Body of pancreas (tissue), 4 donors: ENCODE measurements at regions not wholly inside any gene's neighbourhood (a gene's known extent, or its start where the extent isn't known, plus 50 kb on each side); places are given as distances from the start of the nearest gene placed in this dataset.

Source experiments
- ATAC-seq: fragments of 150-250 bp; one replicate; pipeline ENCODE4 v1.9.1; 2016
- DNase-seq, 4 donors: peaks; one replicate each; pipeline ENCODE4 v3.0.0-alpha.2; 2019
- H3K27ac ChIP-seq, 4 donors: fragments of 200-600 bp; sonication (generic); 1 replicate in 3 of 4; 2 replicates in 1 of 4; pipeline versions ENCODE4 v1.5.1 to v1.6.1; 2016 to 2019; ENCODE audit warnings: mild to moderate bottlenecking in 1 of 4, mixed read lengths in 1 of 4, moderate library complexity in 1 of 4
- H3K27me3 ChIP-seq, 2 donors: fragments of 200-600 bp; sonication (generic); one replicate each; pipeline ENCODE4 v1.6.0; 2016; ENCODE audit warnings: mild to moderate bottlenecking in 1 of 2
- H3K36me3 ChIP-seq, 2 donors: fragments of 200-600 bp; sonication (generic); replicated peaks in 1 of 2; 2 replicates each; pipeline ENCODE4 v1.5.1; 2016; ENCODE audit warnings: low read depth in 2 of 2; ENCODE audit not compliant: insufficient read depth in 1 of 2
- H3K4me1 ChIP-seq: fragments of 200-600 bp; sonication (generic); one replicate; pipeline ENCODE4 v1.6.0; 2016
- H3K4me3 ChIP-seq, 2 donors: fragments of 200-600 bp; sonication (generic); 1 replicate in 1 of 2; 2 replicates in 1 of 2; pipeline ENCODE4 v1.5.1; 2016 to 2019
- H3K9me3 ChIP-seq, 3 donors: fragments of 200-600 bp; sonication (generic); 1 replicate in 2 of 3; 2 replicates in 1 of 3; pipeline ENCODE4 v1.5.1; 2016
- CTCF ChIP-seq, 7 experiments: fragments of 450-650 bp in 4 of 7; fragments of 200-600 bp in 3 of 7; sonication (generic) in 3 of 7; IDR thresholded peaks; one replicate each; pipeline ENCODE4 v1.5.1; 2016 to 2019; ENCODE audit warnings: antibody characterized with exemption in 7 of 7
- POLR2A ChIP-seq, 3 donors: fragments of 450-650 bp; IDR thresholded peaks; one replicate each; pipeline ENCODE4 v1.6.1; 2016; ENCODE audit warnings: antibody characterized with exemption in 3 of 3, mild to moderate bottlenecking in 2 of 3
- WGBS, 2 donors: methylation state at CpG; one replicate each; pipeline ENCODE4 v1.1.5; 2017; 5-methylcytosine and 5-hydroxymethylcytosine counted together
- intact Hi-C: fragments of 100-400 bp; cut with DNase I; formaldehyde crosslinking; loops from one replicate; pipeline ENCODE4 v1.15.1; 2023

GRCh38 chr5:124685404-124685930 lies 61.0 kb downstream of the ZNF608 start:
- H3K4me3 ChIP-seq = no peak overlapping the region
- no peaks in the 10 kb centered on the region for H3K36me3 ChIP-seq
- intact Hi-C loops = no loop called here
- ATAC-seq (no peak), DNase-seq (no peak)
- no peak overlapping the region for H3K27ac ChIP-seq
- WGBS, 2 donors = 90% methylated on average over 3 of the region's 3 CpGs
- H3K9me3 ChIP-seq = no peaks in the 10 kb centered on the region
- H3K27me3 ChIP-seq = peaks cover 0 to 3% of the 10 kb centered on the region in 2 donors
- TF ChIP-seq CTCF (IDR thresholded peaks at IDR 0.05) = no peak
- no peak for TF ChIP-seq POLR2A (IDR thresholded peaks at IDR 0.05)
- peaks cover 26% of the 10 kb centered on the region for H3K4me1 ChIP-seq

- H3K4me3 ChIP-seq = no peak overlapping the region
- H3K4me1 ChIP-seq = peaks cover 40% of the 10 kb centered on the region
- intact Hi-C loops = no loop called here
- ATAC-seq (peak; percentile 64), DNase-seq (no peak)
- H3K27ac ChIP-seq = no peak overlapping the region
- H3K9me3 ChIP-seq = no peaks in the 10 kb centered on the region
- no peaks in the 10 kb centered on the region for H3K36me3 ChIP-seq
- no peak for TF ChIP-seq POLR2A (IDR thresholded peaks at IDR 0.05)
- no peak for TF ChIP-seq CTCF (IDR thresholded peaks at IDR 0.05)
- peaks cover 0 to 3% of the 10 kb centered on the region in 2 donors for H3K27me3 ChIP-seq
- WGBS, 2 donors = 35% methylated on average over 2 of the region's 2 CpGs
Observed at GRCh38 chr5:124683917-124684555, 62.4 kb downstream of the ZNF608 start.

GRCh38 chr5:124679578-124680199 lies 66.8 kb downstream of the ZNF608 start:
- Histone ChIP-seq H3K4me3 (no peak overlapping the region), H3K27ac (peak overlapping the region; percentile 18 to 53 (median 42)), H3K9me3 (no peaks in the 10 kb centered on the region), H3K27me3 (no peaks in the 10 kb centered on the region), H3K4me1 (peaks cover 64% of the 10 kb centered on the region), H3K36me3 (no peaks in the 10 kb centered on the region)
- intact Hi-C loops = no loop called here
- TF ChIP-seq POLR2A (IDR thresholded peaks at IDR 0.05) = no peak
- no peak for TF ChIP-seq CTCF (IDR thresholded peaks at IDR 0.05)
- DNase-seq = peak in 1 of 4 donors; percentile 34
- ATAC-seq = peak; percentile 11
- 34 to 41% methylated on average over 4 of the region's 4 CpGs for WGBS, 2 donors

- Histone ChIP-seq H3K36me3 (no peaks in the 10 kb centered on the region), H3K27ac (peak overlapping the region; percentile 18 to 53 (median 42)), H3K9me3 (no peaks in the 10 kb centered on the region), H3K4me3 (no peak overlapping the region), H3K4me1 (peaks cover 57% of the 10 kb centered on the region), H3K27me3 (no peaks in the 10 kb centered on the region)
- TF ChIP-seq POLR2A (IDR thresholded peaks at IDR 0.05) = no peak
- 46 to 62% methylated on average over 8 of the region's 8 CpGs for WGBS, 2 donors
- DNase-seq (no peak), ATAC-seq (peak; percentile 49)
- intact Hi-C loops = no loop called here
Observed at GRCh38 chr5:124678922-124679519, 67.4 kb downstream of the ZNF608 start.

GRCh38 chr5:124678468-124678867 lies 68.0 kb downstream of the ZNF608 start:
- ATAC-seq (peak; percentile 44), DNase-seq (peak in 2 of 4 donors; percentile 18 to 21)
- H3K27ac ChIP-seq = peak overlapping the region; percentile 25 to 53 (median 42)
- no peaks in the 10 kb centered on the region for H3K36me3 ChIP-seq
- intact Hi-C loops = no loop called here
- TF ChIP-seq POLR2A (IDR thresholded peaks at IDR 0.05) (no peak), CTCF (IDR thresholded peaks at IDR 0.05) (peak in 3 of 7 experiments; percentile 3 to 28 (median 7))
- WGBS, 2 donors = 79 to 86% methylated on average over 3 to 4 of the region's 4 CpGs
- H3K4me3 ChIP-seq = no peak overlapping the region
- no peaks in the 10 kb centered on the region for H3K9me3 ChIP-seq
- peaks cover 52% of the 10 kb centered on the region for H3K4me1 ChIP-seq
- H3K27me3 ChIP-seq = no peaks in the 10 kb centered on the region
